Astrocyte of the cerebellum (primary cell): ENCODE measurements at regions not wholly inside any gene's neighbourhood (a gene's known extent, or its start where the extent isn't known, plus 50 kb on each side); places are given as distances from the start of the nearest gene placed in this dataset.
"Not testable (repeated sequence)": the region's sequence is repeated elsewhere in the genome, so short reads cannot be mapped to it uniquely, and the experiment has no call there.

Experiments
- DNase-seq: peaks from one replicate; pipeline ENCODE4 v3.0.0-alpha.2; 2011; ENCODE audit warnings: low read depth
- H3K4me3 ChIP-seq: 2 replicates; pipeline ENCODE4 v1.5.1; 2011; ENCODE audit warnings: mild to moderate bottlenecking, low read depth, low read length, moderate library complexity
- in situ Hi-C: cut with HindIII; loops from 2 replicates; pipeline ENCODE4 v1.10.0; 2017; ENCODE audit warnings: low sequenced_read_pairs
- TF ChIP-seq, protein P1 (sequence below): IDR thresholded peaks from 2 replicates; pipeline ENCODE4 v1.5.1; 2012; ENCODE audit warnings: low read length, low read depth, moderate library complexity, mild to moderate bottlenecking; ENCODE audit errors: missing control alignments

GRCh38 chr18:1774261-1774660, 797.0 kb downstream of the METTL4 start:
- TF ChIP-seq, protein P1, sequence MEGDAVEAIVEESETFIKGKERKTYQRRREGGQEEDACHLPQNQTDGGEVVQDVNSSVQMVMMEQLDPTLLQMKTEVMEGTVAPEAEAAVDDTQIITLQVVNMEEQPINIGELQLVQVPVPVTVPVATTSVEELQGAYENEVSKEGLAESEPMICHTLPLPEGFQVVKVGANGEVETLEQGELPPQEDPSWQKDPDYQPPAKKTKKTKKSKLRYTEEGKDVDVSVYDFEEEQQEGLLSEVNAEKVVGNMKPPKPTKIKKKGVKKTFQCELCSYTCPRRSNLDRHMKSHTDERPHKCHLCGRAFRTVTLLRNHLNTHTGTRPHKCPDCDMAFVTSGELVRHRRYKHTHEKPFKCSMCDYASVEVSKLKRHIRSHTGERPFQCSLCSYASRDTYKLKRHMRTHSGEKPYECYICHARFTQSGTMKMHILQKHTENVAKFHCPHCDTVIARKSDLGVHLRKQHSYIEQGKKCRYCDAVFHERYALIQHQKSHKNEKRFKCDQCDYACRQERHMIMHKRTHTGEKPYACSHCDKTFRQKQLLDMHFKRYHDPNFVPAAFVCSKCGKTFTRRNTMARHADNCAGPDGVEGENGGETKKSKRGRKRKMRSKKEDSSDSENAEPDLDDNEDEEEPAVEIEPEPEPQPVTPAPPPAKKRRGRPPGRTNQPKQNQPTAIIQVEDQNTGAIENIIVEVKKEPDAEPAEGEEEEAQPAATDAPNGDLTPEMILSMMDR, result no peak
- H3K4me3 ChIP-seq, result no peak overlapping the region
- in situ Hi-C loops, result no loop called here
- no peak for DNase-seq

- no peak for DNase-seq
- TF ChIP-seq, protein P1, result no peak
- in situ Hi-C loops, result no loop called here
- H3K4me3 ChIP-seq, result no peak overlapping the region
These were observed 793.5 kb downstream of the METTL4 start for GRCh38 chr18:1777843-1778242.

GRCh38 chr18:1778496-1779178, 792.7 kb downstream of the METTL4 start:
- in situ Hi-C loops, result no loop called here
- H3K4me3 ChIP-seq, result no peak overlapping the region
- DNase-seq, result no peak
- TF ChIP-seq, protein P1, result no peak

GRCh38 chr18:1779587-1779986, 791.7 kb downstream of the METTL4 start:
- H3K4me3 ChIP-seq, result no peak overlapping the region
- no peak for DNase-seq
- in situ Hi-C loops, result no loop called here
- TF ChIP-seq, protein P1, result no peak

DNA sequence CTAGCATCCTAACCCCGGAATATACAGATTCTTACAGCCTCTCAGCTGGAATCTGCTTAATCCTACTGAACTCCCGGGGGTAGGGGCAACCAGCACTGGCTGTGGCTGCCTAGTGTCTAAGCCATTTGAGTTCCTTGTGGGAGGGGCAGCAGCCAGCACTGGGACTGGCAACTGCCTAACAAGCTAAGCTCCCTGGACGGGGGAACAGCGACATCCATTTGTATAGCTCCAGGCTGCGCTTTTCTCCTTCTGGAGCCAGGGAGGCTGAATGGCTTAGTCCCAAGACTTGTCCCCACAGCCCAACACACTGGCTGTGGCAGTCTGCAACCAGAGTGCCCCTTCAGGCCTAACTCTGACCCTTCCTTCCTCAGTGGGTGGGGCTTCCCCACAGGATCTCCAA, 787.2 kb downstream of the METTL4 start:
- no peak for DNase-seq
- in situ Hi-C loops, result no loop called here
- H3K4me3 ChIP-seq, result no peak overlapping the region
- TF ChIP-seq, protein P1, result no peak

DNA sequence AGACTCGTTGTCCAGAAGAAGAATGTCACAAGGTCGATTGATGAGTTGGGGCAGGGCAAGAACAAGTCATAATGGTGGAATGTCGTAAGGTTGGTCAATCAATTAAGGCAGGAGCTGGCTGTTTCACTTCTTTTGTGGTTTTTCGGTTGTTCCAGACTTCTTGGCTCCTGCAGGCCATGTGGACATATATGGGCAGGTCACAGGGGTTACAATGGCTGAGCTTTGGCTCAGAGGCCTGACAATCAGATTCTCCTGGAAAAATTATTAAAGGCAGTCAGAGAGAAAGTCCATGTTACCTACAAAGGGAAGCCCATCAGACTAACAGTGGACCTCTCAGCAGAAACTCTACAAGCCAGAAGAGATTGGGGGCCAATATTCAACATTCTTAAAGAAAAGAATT, 785.3 kb downstream of the METTL4 start:
- DNase-seq, in situ Hi-C loops, H3K4me3 ChIP-seq: not testable (repeated sequence)

GRCh38 chr18:1796636-1797035, 774.7 kb downstream of the METTL4 start:
- no peak for DNase-seq
- H3K4me3 ChIP-seq, result no peak overlapping the region
- in situ Hi-C loops, result no loop called here
- TF ChIP-seq, protein P1, result no peak
